ENCODE measurements at regions not wholly inside any gene's neighbourhood (a gene's known extent, or its start where the extent isn't known, plus 50 kb on each side); places are given as distances from the start of the nearest gene placed in this dataset.

GRCh38 chr1:78304341-78304740 lies 186.4 kb upstream of the PTGFR start:
- TF ChIP-seq CTCF (IDR thresholded peaks at IDR 0.05; ENCODE audit: insufficient read depth, low read length) = no peak
- TF ChIP-seq POLR2AphosphoS5 (IDR thresholded peaks at IDR 0.05; ENCODE audit: low read depth) = no peak
- TF ChIP-seq GABPA (IDR thresholded peaks at IDR 0.05; ENCODE audit: low read depth) = no peak
- no peak for TF ChIP-seq REST (IDR thresholded peaks at IDR 0.05; ENCODE audit: insufficient replicate concordance, low read depth)
- no peak for TF ChIP-seq SPI1 (IDR thresholded peaks at IDR 0.05; ENCODE audit: borderline replicate concordance, low read depth)

All from HL-60 (cell line).